ENCODE measurements at regions not wholly inside any gene's neighbourhood (a gene's known extent, or its start where the extent isn't known, plus 50 kb on each side); places are given as distances from the start of the nearest gene placed in this dataset.
"Not testable (repeated sequence)": the region's sequence is repeated elsewhere in the genome, so short reads cannot be mapped to it uniquely, and the experiment has no call there.

DNA sequence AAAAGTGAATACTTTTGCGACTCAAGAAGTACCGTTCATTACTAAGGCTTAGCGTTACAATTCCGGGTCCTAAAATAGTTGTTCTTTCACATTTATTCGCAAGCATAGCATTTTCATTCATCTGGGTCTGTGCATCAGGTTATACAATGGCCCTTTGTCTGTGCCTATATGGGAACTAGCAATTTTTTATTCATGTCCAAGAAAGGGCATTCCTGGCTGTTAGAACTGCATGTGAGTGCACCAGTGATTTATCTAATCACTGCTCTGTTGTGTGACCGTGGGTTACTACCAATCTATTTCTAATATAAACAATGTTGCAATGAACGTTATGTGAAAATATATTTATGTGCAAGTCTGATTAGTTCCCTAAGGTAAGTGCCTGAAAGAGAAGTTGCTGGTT is 63.8 kb downstream of the SPANXA1 start:
- not testable (repeated sequence) for H3K4me2 ChIP-seq (ENCODE audit: low read length); H3K9ac ChIP-seq (ENCODE audit: low read length); H4K20me1 ChIP-seq (ENCODE audit: insufficient read depth); H3K4me3 ChIP-seq (ENCODE audit: low read length); H3K79me2 ChIP-seq (replicated peaks; ENCODE audit: insufficient read depth, low read length); H3K36me3 ChIP-seq (ENCODE audit: insufficient read depth, low read length); H3K9me3 ChIP-seq (ENCODE audit: low read length); H2AFZ ChIP-seq (ENCODE audit: low read depth, low read length); H3K27me3 ChIP-seq (ENCODE audit: insufficient read depth, low read depth, low read length); H3K9me2 ChIP-seq (ENCODE audit: insufficient read depth, low read length); H3K27ac ChIP-seq (ENCODE audit: low read length); H3F3A ChIP-seq (ENCODE audit: insufficient read depth, low read length, poor library complexity, severe bottlenecking)

DNA sequence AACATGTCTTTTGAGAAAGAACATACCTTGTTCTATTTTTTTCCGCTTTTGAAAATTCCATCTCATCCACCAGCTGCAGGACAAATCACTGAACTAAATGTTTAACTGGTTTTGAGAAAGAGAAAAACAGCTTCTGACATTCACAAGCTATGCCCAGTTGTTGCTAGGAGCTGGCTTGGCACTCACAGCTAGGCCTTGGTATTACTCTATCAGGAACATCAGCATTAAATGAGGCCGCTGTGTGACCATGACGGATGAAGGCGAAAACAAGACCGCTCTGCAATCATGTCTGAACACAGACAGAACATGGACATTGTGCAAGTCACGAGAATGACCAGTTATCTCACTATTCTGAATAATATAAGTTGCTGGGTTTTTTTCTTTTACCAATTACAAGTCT is 108.8 kb downstream of the SPANXA1 start:
- H3K4me2 ChIP-seq (ENCODE audit: low read length); H3F3A ChIP-seq (ENCODE audit: insufficient read depth, low read length, poor library complexity, severe bottlenecking); H3K27ac ChIP-seq (ENCODE audit: low read length); H3K79me2 ChIP-seq (replicated peaks; ENCODE audit: insufficient read depth, low read length); H2AFZ ChIP-seq (ENCODE audit: low read depth, low read length); H4K20me1 ChIP-seq (ENCODE audit: insufficient read depth); H3K9ac ChIP-seq (ENCODE audit: low read length); H3K4me3 ChIP-seq (ENCODE audit: low read length); H3K27me3 ChIP-seq (ENCODE audit: insufficient read depth, low read depth, low read length); H3K9me3 ChIP-seq (ENCODE audit: low read length); H3K9me2 ChIP-seq (ENCODE audit: insufficient read depth, low read length); H3K36me3 ChIP-seq (ENCODE audit: insufficient read depth, low read length): not testable (repeated sequence)

GRCh38 chrX:141469469-141469868 is 115.1 kb downstream of the SPANXA1 start:
- Histone ChIP-seq H3K79me2 (replicated peaks; ENCODE audit: insufficient read depth, low read length) (no peaks in the 10 kb centered on the region), H3K27me3 (ENCODE audit: insufficient read depth, low read depth, low read length) (no peaks in the 10 kb centered on the region), H3K4me3 (ENCODE audit: low read length) (no peak overlapping the region), H3K9me2 (ENCODE audit: insufficient read depth, low read length) (no peaks in the 10 kb centered on the region), H3K36me3 (ENCODE audit: insufficient read depth, low read length) (no peaks in the 10 kb centered on the region), H3K9ac (ENCODE audit: low read length) (no peak overlapping the region), H3F3A (ENCODE audit: insufficient read depth, low read length, poor library complexity, severe bottlenecking) (no peaks in the 10 kb centered on the region), H3K9me3 (ENCODE audit: low read length) (no peaks in the 10 kb centered on the region), H3K27ac (ENCODE audit: low read length) (no peak overlapping the region), H2AFZ (ENCODE audit: low read depth, low read length) (no peak overlapping the region), H3K4me2 (ENCODE audit: low read length) (no peak overlapping the region), H4K20me1 (ENCODE audit: insufficient read depth) (no peaks in the 10 kb centered on the region)
- TF ChIP-seq TAF1 (IDR thresholded peaks at IDR 0.05; ENCODE audit: low read depth) (no peak), EZH2 (IDR thresholded peaks at IDR 0.05; ENCODE audit: borderline replicate concordance, insufficient read depth, low read length, poor library complexity, severe bottlenecking) (no peak)

GRCh38 chrX:141468940-141469339 is 115.6 kb downstream of the SPANXA1 start:
- H3K4me2 ChIP-seq (ENCODE audit: low read length) = no peak overlapping the region

DNA sequence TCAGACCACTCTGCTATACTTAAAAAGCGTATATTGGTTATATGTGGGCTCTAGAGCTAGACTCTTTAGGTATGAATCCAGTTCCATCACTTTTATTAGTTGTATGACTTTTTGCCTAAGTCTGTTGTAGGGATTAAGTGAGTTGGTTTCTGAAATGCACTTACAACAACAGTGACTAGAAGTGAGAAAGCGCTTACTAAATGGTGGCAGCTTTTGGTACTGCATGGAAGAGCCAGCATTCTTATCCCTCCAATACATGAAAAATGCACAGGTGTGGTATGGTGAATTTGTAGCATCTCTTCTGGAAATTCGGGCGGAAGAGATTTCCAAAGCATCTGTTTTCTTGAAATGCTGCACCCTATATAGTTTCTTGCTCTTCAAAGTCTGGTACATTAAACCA is 117.1 kb downstream of the SPANXA1 start:
- Histone ChIP-seq H4K20me1 (ENCODE audit: insufficient read depth) (no peaks in the 10 kb centered on the region), H3K9ac (ENCODE audit: low read length) (no peak overlapping the region), H3K4me2 (ENCODE audit: low read length) (no peak overlapping the region), H3K4me3 (ENCODE audit: low read length) (no peak overlapping the region), H3K79me2 (replicated peaks; ENCODE audit: insufficient read depth, low read length) (no peaks in the 10 kb centered on the region), H3K27me3 (ENCODE audit: insufficient read depth, low read depth, low read length) (no peaks in the 10 kb centered on the region), H3K9me3 (ENCODE audit: low read length) (no peaks in the 10 kb centered on the region), H3K27ac (ENCODE audit: low read length) (no peak overlapping the region), H3K36me3 (ENCODE audit: insufficient read depth, low read length) (no peaks in the 10 kb centered on the region), H3K9me2 (ENCODE audit: insufficient read depth, low read length) (no peaks in the 10 kb centered on the region), H2AFZ (ENCODE audit: low read depth, low read length) (no peak overlapping the region), H3F3A (ENCODE audit: insufficient read depth, low read length, poor library complexity, severe bottlenecking) (no peaks in the 10 kb centered on the region)
- TF ChIP-seq REST (IDR thresholded peaks at IDR 0.05; ENCODE audit: borderline replicate concordance) = no peak
- no peak for TF ChIP-seq CTCF (IDR thresholded peaks at IDR 0.05; ENCODE audit: poor library complexity, severe bottlenecking)

More at GRCh38 chrX:141468940-141469339, 115.6 kb downstream of the SPANXA1 start:
- H3F3A ChIP-seq (ENCODE audit: insufficient read depth, low read length, poor library complexity, severe bottlenecking) = no peaks in the 10 kb centered on the region
- H3K27me3 ChIP-seq (ENCODE audit: insufficient read depth, low read depth, low read length) = no peaks in the 10 kb centered on the region
- H3K9ac ChIP-seq (ENCODE audit: low read length) = no peak overlapping the region
- H3K4me3 ChIP-seq (ENCODE audit: low read length) = no peak overlapping the region
- no peaks in the 10 kb centered on the region for H3K9me3 ChIP-seq (ENCODE audit: low read length)
- no peak overlapping the region for H2AFZ ChIP-seq (ENCODE audit: low read depth, low read length)
- TF ChIP-seq SMC3 (conservative IDR thresholded peaks at IDR 0.05; ENCODE audit: poor library complexity) = no peak
- no peaks in the 10 kb centered on the region for H3K79me2 ChIP-seq (replicated peaks; ENCODE audit: insufficient read depth, low read length)
- no peaks in the 10 kb centered on the region for H3K36me3 ChIP-seq (ENCODE audit: insufficient read depth, low read length)
- H4K20me1 ChIP-seq (ENCODE audit: insufficient read depth) = no peaks in the 10 kb centered on the region
- H3K27ac ChIP-seq (ENCODE audit: low read length) = no peak overlapping the region
- H3K9me2 ChIP-seq (ENCODE audit: insufficient read depth, low read length) = no peaks in the 10 kb centered on the region

Measured in neural cell (in vitro differentiated cells).